HS-27A (cell line): ENCODE measurements at regions not wholly inside any gene's neighbourhood (a gene's known extent, or its start where the extent isn't known, plus 50 kb on each side); places are given as distances from the start of the nearest gene placed in this dataset.

Experiments used
- DNase-seq: peaks from one replicate; pipeline ENCODE4 v3.0.0-alpha.2; 2012; ENCODE audit warnings: low read depth, missing footprints

DNA sequence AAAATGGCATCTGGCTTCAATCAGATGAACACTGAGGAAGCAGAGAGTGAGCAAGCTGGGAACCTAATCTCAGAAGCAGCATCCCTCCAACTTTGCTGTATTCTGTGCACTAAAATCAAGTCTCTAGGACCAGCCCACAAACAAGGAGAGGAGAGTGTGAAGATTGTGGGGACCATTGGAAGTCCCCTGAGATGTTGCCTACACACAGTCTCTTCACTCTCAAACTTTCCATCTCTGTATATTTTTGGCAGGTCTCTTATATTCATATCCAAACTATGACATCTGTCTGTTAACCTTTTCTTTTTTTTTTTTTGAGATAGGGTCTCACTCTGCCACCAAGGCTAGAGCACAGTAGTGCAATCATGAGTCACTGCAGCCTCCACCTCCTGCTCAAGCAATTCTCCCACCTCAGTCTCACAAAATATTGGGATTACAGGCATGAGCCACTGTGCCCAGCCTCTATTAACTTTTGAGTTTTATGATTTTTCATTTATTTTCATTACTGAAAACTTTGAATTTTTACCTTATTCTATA lies 1096.4 kb downstream of the TBC1D22A start:
- DNase-seq, result no peak

DNA sequence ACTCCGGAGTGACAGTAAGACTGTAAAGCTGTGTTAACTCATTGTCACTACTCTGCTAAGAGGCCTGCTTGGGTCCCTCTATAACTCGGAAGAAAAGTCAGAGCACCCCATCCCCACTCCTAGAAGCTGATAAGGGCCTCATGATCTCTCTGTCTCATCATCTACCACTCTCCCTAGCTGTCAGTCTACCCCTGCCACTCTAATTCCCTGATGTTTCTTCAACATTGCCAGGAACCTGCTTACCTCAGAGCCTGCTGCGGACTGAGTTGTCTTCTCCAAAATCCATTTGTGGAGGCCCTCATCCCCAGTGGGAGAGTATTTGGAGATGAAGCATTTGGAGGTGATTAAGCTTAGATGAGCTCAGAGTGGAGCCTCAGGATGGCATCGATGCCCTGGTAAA lies 1092.2 kb downstream of the TBC1D22A start:
- DNase-seq, result no peak

DNA sequence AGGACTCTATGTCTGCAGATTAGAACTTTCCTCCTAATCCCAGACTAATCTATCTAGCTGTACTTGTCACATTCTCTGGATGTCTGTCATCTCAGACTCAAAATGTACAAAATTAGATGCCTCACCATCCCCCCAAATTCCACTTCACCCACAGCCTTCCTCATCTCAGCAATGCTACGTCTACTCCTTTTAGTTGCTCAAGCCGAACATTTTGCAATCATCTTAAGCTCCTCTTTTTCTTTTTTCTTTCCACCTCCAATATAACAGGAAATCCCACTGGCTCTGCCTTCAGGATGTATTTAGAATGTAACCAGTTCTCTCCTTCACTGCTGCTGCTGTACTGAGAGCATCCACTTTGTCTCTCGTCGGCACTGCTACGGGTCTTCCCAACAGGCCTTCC lies 1091.8 kb downstream of the TBC1D22A start:
- no peak for DNase-seq

DNA sequence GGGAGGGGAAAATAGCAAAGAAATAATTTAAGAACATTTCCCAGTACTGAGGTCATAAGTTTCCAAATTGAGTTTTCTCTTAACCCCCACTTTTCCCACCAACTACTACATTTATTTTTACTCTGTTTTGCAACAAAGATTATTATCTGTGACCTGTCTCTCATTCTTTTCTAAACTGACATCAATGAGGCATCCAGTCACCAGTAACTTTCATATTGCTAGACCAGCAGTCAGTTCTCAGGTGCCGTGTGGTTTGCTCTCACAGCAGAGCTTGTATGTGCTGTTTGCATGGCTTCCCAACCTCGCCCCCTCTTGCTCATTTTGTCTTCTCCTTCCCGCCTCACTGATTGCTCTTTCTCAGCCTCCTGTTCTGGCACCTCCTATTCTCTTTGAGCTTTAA lies 1091.3 kb downstream of the TBC1D22A start:
- DNase-seq, result no peak

DNA sequence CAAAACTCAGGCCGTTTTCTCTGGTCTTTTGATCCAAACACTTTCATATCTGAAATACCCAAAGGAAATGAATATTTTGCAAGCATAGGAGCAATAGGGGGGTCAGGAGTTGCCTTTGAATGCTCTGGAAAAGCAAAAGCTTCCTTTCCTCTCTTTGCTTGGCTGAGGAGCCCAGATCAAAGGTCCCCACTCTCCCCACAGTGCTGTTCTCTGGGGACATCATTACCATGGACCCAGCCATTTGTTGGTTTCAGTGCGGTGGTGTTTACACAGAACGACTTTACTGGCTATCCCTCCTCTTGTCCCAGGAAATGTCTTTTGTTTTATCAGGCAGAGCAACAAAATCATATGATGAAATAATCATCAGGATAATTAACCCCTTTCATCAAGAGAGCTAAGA lies 1089.1 kb downstream of the TBC1D22A start:
- DNase-seq, result no peak

DNA sequence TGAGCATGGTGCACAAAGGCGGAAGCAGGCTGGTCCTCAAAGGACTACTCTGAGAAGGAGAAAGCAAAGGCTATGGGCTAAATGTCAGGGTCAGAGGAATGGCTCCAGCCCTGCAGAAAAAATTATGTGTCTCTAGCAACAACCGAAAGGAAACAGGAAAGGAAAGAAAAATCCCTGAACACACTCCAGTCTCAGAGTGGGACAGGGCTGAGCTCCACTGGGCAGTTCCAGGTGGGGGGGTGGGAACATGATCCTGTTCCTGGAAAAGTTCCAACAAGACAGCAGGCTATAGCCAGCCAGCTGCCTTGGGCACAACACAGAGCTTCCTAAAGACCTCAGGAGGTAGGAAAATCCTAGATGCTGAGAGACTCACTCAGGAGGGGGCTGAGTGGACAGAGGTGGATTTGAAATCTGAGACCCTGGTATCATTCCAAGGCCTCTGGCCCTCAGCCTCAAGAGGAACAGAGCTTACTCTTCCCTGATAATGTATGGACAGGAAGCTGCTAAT lies 1088.2 kb downstream of the TBC1D22A start:
- DNase-seq, result no peak

DNA sequence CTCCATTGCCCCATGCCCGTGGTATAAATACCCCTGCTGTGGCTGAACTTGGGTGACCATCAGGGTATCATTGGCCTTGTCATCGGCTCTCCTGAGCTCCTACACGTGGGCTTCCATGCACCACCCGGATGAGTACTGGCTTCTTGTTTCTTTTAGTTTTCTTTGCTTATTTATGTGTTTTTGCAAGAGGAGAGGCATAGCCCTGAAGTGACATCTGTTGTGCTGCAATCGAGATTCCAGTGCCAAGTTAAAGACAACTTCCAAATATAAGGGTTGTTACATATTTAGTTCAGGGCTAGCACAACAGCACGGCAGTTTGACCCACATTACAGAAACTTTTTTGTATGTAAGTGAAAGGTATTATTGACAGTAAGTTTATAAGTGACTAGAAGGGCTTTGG lies 1087.1 kb downstream of the TBC1D22A start:
- DNase-seq, result no peak

DNA sequence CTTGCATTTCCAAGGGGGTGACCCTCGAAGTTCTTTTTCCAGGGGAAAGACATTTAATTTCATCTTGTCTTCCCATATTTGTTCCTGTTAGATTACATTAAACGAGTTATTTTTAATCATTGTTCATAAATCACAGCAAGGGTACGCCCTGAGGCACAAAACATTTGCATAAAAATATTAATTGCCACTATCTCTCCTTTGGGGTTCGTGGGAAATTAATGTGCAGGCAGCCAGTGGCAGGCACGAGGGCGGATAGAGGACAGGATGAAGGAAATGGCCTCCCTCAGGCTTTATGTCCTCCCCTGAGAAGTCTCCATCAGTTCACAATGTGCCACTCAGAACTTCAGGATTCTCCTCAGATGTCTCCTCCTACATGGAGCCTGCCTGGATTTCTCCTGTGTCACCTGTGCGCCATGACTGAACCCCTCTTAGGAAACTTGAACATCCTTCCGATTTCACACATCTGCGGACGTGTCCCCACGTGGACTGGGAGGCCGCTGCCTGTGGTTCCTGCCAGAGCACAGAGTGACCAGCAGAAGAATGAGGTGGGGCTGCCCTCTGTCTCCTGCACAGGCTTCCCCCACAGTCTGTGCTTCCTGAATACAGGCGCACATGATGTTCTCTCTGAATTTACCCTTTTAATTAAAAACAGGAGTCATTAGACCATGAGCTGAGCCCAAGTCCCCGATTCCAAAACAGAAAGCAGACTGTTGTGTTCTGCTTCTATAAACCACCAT lies 1085.9 kb downstream of the TBC1D22A start:
- DNase-seq, result no peak

DNA sequence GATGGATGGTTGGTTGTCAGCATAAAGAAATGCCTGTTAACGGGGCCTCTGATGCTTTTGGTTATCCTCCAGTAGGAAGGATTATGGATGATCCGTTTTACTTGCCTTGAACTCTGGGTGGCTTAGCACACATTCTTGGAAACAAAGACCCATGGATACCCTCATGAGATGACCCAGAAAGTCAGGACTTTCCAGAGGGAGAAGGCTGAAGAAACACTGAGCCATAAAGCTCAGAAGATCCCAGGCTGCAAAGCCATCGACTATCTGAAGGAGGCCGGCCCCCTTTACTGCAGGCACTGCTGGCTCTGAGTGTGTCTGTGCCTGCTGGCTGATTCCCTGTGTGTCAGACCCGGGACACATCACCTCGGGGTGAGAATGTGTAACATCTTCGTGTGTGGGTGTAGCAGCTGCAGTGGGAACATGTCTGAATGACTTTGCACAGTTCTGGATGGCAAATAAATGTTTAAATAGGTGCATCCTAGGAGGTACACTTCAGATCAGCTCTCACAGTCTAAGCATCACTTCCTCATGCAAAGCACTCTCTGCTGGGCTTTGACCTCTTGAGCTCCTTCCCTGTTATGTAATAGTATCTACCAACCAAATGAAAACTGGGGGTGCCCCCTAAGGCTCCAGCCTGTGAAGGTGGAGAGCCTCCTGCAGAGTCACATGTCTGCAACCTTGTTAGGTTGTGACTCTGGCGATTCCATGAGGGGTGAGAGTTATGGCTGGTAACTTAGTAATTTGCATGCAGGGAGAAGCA lies 1084.9 kb downstream of the TBC1D22A start:
- no peak for DNase-seq

DNA sequence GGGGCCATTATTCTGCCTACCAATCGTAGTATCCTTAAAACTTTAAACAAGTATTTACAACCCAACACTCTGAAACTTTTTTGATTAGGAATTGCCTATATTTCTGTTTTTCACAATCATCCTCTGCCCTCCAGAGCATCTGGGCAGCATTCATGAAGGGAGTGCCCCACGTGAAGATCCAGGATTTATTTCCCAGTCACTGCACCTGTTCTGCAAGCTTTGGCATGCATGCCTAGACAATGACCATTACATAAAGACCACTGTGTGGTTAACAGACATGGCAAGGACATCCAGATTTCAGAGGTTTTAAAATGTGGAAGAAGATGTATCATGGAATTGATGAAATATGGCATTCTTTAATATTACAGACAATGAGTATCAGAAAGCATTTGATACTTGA lies 1083.8 kb downstream of the TBC1D22A start:
- DNase-seq, result no peak

DNA sequence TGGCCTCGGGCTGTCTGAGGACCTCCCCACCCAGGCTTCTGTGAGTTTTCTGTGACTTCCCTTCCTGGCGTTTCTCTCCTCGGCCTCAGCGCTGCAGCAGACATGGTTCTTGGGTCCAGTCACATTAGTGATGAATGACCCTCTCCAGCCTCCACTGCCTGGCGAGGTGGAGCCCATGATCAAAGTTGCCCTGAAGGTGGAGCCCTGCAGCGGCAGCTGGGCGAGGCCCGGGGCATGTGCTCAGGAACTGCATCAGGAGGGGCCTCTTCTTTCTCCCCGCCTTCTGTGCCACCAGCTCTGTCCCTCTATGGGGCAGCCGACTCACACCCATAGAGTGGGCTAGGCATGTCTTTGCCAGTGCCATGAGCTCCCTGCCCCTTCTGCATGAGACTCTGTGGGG lies 1079.7 kb downstream of the TBC1D22A start:
- no peak for DNase-seq

DNA sequence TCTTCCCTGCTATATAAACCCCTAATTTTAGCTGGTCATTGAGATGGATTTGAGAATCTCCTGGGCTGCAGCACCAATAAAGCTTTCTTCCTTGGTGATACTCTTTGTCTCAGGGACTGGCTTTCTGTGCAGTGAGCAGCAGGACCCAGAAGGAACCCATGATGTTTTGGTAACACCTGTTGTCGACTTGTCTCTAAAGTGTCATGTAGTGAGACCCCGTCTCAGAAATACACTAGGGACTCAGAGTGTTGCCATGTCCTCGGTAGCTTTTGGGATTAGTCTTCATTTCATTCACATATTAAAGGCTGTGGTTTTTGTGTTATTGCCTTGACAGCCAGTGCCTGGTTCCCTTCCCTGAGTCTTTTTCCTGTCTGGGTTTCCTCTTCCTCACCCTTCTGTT lies 1078.7 kb downstream of the TBC1D22A start:
- no peak for DNase-seq

DNA sequence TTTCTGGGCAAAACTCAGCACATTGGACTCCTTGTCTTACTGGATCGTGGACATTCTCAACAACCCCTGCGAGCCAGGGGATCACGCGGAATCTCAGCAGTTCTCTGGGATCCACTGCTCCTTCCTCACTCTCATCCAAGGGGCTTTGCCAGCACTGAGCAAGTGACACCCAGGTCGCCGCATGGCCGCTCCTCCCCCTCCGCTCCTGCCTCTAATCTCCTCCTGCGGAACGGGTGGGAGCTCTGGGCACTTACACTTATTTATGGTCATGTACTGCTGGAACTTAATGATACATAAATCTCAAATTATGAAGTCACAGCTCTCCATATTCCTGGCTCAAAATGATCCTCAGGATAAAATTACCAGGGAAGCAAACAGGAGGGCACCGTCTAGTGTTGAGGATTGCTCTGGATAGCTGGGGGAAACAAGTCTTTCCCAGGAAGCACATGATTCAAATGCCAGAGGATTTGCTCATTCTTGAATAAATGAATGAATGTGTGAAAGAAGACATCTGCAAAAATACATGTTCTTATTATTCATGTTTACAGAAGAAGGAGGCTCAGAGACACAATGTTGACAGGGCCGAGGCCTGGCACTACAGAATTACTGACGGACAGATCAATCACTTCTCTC lies 1077.3 kb downstream of the TBC1D22A start:
- no peak for DNase-seq

DNA sequence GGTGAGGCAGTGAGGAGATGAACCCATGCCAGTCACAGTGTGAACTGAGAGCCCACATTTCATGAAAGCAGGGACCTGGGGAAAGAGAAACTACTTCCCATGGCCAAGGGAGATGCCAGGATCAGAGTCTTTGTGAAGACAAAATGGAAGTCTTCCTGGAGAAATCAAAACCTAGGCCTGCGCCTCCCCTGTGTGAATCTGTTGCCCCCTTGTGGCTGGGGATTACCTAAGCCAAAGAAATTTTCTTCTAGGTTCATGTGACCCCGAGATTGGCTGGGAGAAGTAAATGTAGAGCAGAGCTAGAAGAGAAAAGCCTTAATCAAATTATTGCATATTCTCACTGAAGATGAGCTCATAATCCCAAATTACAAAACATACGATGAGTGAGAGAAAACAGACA lies 1075.3 kb downstream of the TBC1D22A start:
- no peak for DNase-seq

DNA sequence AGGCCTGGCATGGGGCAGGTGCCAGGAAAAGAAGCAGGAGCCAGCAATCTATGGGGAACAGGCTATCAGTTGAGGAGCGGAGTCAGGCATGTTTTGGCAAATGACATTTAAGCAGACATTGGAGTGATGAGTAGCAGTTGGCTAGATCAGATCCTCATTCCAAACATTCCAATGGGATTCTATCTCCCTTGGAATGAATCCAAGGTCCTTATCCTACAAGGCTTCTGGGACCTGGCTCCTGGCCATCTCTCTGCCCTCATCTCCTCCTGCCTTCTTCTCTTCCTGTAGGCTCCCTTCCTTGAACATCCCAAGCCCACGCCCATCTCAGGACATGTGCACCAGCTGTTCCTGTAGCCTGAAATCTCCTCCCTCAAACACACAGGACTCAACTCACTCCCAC lies 1074.5 kb downstream of the TBC1D22A start:
- DNase-seq, result no peak

DNA sequence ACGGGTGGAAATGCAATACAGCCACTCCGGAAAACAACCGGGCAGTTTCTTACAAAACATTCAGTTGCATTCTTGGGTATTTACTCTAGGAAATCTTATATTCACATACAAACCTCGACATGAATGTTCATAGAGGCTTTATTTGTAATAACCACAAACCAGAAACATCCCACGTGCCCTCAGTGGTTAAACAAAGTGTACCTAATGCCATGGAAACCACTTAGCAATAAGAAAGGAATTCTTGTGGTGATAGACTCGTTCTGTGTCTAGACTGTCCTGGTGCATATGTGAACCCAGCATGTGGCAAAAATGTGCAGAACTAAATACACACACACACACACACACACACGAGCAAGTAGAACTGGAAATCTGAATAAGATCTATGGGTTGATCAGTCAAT lies 1073.3 kb downstream of the TBC1D22A start:
- DNase-seq, result no peak

DNA sequence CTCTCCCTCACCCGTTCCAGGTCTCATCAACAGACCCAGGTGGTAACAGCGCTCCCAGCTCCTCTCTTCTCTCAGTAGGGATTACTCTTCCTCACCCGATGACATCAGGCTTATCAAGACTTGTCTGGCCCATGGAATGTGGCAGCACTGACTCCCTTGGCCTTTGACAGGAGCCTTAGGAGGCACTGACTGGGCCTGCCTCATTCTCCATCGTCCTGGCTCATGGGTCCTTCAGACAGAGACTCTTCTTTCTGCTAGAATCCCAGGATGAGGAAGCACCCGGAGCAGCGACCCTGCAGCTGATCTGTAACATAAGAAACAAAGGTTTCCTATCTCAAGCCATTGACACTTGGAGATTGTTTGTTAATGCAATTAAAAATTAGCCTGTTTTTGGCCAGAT lies 1063.6 kb downstream of the TBC1D22A start:
- no peak for DNase-seq

DNA sequence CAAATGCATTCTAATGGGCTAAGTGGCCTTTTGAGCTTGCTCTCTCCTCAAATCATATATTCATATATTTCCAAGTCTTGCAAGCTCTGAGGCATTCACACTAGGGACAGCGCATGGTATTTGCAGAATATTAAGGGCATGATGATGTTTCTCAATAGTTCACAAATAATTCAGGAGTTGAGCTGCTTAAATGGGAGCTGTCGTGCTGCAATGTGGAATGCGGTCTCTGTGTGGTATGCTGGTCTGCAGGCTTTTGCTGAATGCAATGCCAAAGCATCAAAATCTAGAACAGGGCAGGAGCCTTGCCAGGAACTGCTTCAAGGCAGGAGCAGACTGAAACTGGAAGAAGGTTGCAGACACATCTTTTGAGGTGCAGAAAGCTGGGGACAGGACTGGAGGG lies 1060.0 kb downstream of the TBC1D22A start:
- no peak for DNase-seq

DNA sequence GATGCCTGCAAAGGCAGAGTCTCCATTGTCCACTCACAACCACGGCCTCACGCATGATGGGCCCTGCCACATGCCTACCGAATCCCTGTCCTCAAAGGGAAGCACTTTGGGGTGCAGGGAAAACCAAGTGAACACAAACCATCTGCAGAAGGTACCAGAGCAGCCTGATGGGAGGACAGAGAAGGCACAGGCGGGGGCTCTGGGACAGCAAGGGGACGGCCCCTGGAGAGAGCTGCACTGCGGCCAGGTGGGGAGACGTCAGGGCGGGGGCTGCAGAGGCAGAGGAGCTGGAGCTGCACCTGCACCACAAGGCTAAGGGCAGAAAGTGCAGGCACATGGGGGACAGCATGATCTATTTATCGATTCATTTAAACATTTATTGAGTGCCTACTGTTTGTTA lies 1056.0 kb downstream of the TBC1D22A start:
- DNase-seq, result no peak

DNA sequence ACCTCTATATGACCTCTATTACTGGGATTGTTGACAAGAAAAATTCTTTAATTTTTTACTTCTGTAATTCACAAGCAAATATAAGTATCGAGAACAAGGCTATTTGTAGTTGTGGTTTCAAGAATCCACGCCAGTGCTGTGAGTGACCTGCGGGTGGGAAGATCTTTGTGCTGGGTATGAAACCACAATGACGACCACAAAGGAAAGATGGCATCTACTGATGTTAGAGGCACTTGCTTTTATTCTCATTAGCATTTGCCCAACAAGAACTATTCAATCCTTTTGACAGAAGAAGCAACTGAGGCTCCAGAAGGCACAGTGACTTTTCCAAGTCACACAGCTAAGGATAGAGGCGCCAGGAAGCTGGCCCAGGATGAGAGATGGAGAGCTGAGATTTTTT lies 1054.9 kb downstream of the TBC1D22A start:
- no peak for DNase-seq

DNA sequence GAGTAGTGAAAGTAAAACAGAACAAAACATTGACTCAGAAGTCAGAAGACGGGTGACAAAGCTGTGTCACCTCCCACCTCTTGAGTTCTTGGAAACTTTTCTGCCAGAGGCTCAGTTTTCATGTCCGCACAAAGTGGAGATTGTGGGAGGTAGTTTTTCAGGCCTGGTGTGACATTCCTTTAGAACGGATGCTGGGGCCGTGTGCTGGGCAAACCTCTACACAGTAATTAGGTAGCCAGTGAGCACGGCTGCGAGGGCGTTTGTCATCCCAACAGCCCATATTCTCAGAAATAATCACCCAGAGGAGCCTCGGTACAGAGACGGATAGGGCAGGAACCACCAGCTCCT lies 1054.4 kb downstream of the TBC1D22A start:
- no peak for DNase-seq

DNA sequence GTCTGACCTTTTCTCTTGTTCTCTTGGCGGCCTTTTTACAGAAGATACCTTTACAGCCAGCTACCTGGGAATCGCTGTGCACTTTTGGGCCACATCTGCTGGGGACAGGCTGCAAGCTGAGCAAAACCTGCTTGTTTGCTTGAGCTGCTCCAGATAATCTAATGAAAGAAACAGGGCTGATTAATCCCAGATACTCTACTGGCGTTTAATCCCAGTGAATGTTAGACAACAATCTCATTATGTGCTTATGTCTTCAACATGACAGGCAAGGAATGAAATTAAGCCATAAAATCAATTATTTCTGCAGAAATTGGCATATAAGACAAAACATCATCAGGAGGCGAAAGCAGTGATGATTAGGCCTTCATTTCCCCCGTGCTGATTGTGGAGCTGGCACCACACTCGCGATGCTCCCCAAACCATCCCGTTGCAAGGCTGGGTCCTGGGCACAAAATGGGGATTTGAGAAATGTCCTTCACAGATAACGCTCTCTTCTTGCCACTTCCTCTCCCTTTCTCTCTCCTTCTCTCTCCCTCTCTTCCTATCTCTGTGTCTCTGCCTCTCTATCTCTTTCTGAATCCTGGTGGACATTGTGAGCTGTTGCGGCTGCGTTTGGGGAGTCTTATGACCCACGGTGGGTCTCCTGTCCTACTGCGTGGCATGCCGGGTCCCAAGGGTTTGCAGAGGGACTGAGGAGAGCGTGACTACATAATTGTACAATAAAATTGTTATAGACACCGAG lies 1053.8 kb downstream of the TBC1D22A start:
- DNase-seq, result no peak
